ENCODE measurements at regions not wholly inside any gene's neighbourhood (a gene's known extent, or its start where the extent isn't known, plus 50 kb on each side); places are given as distances from the start of the nearest gene placed in this dataset.
"Not testable (repeated sequence)": the region's sequence is repeated elsewhere in the genome, so short reads cannot be mapped to it uniquely, and the experiment has no call there.

DNA sequence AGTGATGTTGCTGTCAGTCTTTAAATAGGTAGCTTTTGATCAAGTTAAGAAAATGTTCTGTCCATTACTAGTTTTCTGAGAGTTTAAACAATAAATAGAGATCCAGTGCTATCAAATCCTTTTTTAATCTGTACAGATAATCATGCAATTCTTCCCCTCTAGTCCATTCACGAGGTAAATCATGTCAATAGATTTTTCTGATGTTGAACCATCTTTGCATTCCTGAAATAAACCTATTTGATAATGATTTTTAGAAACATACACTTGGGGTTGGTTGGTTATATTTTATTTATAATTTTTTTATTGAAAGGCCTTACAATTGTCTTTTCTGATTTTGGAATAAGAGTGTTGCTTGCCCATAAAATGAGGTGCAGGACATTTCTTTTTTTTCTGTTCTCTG lies 95.0 kb downstream of the FAM53A start:
- DNase-seq (ENCODE audit: low spot score): peak; percentile 25

DNA sequence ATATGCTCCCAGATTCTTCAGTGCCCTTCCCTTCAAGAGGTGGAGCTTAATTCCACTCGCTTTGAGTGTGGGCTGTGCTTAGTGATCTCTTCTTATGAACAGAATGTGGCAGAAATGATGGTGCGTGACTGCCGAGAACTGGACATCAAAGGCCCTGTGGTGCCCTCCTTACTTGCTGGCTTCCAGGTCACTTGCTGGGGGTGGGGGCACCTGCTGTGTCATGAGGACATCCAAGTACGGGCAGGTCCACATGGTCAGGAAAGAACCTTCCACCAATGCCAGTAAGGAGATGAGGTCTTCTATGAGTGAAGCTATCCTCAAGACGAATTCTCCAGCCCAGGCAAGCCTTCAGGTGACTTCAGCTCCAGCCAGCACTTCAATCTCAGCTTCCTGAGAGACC lies 95.8 kb downstream of the FAM53A start:
- no peak for DNase-seq (ENCODE audit: low spot score)

- DNase-seq (ENCODE audit: low spot score): no peak
Measured at GRCh38 chr4:1584498-1584897, 99.6 kb downstream of the FAM53A start.

GRCh38 chr4:1583859-1584258 lies 100.3 kb downstream of the FAM53A start:
- no peak for DNase-seq (ENCODE audit: low spot score)

GRCh38 chr4:1583051-1583785 lies 100.9 kb downstream of the FAM53A start:
- DNase-seq (ENCODE audit: low spot score): no peak

DNA sequence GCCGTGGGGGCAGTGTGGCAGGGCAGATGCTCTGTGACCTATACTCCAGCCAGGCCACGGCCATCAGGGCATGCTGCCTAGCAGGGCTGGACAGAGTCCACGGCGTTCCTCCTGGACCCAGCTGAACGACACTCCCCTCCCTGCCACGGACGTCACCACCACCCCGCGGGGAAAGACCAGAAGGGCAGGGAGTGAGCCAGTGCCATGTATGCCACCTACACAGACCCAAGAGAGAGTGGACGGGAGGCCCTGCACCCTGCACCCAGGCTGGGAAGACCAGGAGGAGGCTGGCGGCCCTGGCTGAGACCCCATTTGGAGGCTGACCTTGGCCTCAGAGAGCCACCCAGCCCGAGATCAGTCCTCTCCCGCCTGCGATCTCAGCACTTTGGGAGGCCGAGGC lies 101.9 kb downstream of the FAM53A start:
- no peak for DNase-seq (ENCODE audit: low spot score)

DNA sequence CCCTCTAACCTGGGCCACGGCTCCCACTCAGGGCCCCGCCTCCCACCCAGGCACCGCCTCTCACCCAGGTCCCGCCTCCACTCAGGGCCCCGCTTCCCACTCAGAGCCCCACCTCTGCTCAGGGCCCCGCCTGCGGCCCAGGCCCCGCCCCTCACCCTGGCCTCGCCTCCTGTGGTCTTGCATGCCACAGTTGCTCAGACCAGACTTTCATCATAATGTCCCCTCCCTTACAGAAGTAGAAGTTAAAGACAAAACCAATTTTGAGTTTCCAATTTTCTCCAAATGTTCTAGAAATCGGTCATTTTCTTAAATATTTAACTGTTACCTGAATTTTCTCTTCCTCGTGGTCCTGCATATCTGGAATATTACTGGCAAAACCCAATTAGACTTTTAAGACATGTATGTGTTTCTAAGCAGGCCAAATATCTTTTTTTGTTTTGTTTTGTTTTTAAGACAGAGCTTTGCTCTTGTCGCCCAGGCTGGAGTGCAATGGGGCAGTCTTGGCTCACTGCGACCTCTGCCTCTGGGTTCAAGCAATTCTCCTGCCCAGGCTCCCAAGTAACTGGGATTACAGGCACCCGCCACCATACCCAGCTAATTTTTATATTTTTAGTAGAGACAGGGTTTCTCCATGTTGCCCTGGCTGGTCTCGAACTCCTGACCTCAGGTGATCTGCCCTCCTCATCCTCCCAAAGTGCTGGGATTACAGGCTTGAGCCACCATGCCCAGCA lies 102.8 kb downstream of the FAM53A start:
- DNase-seq (ENCODE audit: low spot score): peak; percentile 91

- not testable (repeated sequence) for DNase-seq (ENCODE audit: low spot score)
Measured at GRCh38 chr4:1580692-1581012, 103.5 kb downstream of the FAM53A start.

DNA sequence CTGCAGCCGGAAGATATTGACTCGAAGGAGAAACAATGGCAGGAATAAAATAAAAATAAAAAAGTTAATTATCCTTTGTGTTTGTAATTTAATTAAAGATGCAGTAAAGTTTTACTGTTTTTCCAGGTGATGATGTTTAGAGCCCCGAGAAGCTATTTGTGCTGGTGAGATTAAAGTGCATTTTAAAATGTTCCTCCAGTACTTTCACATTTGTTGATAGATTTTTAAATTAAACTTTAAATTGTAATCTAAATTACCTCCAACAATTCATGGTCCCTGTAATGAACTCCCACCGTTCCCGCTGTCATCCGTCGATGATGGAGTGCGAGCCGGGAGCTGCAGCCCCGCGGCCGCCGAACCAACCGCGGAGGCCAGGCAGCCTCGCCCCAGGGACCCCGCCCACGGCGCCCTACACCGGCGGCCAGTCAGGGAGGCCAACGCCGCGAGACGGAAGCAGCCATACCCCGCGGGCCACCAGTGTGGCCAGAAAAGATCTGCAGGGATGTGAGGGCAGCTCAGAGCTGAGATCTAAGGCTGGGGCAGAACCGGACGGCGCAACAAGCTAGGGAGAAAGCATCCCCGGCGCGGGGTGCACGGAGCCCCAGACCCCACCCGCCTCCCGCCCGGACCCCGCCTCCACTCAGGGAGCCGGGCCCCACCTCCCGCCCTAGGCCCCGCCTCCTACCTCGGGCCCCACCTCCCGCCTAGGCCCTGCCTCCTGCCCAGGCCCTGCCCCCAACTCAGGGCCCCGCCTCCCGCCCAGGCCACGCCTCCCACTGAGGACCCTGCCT lies 104.0 kb downstream of the FAM53A start:
- peak; percentile 91 for DNase-seq (ENCODE audit: low spot score)

DNA sequence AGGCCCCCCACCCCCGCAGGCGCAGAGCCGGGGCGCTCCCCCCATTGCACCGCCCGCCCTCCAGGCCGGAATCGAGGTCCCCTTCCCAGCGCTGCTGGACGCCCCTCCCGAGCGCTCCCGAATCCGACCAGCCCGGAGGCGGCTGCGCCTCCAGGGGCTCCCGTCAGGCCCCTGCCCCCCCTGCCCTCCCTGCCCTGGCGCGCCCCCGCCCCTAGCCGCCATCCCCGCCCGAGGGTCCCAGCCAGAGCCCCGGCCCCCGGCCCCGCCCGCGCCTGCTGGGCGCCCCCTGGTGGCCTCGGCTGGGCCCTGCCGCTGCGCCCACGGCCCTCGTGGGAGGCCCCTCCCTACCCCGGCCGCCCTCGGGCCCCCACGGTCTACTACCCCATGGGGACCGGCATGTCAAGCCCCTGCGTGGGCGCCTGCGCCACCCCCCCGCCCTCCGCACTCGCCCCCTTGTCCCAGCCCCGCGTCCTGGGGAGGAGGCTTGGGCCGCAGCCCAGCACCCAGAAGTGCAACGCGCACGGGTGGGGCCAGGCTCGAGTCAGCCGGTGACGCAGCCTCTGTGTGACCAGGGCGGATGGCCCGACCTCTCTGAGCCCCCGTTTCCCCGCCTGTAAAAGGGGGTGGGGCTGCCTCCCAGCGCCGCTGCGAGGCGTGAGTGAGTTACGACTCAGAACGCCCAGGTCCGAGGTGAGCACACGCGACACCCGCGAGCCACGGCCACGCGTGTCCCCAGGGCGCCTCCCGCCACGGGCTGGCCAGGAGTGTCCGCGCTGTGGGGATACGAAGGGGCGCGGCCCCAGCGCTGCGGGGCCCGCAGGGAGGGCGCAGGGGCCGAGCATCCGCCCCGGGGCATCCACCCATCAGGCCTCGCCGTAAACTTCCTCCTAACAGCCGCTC lies 104.9 kb downstream of the FAM53A start:
- DNase-seq (ENCODE audit: low spot score): peak; percentile 83

- no peak for DNase-seq (ENCODE audit: low spot score)
Measured at GRCh38 chr4:1578251-1578773, 105.8 kb downstream of the FAM53A start.

GRCh38 chr4:1577822-1578217 lies 106.3 kb downstream of the FAM53A start:
- DNase-seq (ENCODE audit: low spot score): no peak

DNA sequence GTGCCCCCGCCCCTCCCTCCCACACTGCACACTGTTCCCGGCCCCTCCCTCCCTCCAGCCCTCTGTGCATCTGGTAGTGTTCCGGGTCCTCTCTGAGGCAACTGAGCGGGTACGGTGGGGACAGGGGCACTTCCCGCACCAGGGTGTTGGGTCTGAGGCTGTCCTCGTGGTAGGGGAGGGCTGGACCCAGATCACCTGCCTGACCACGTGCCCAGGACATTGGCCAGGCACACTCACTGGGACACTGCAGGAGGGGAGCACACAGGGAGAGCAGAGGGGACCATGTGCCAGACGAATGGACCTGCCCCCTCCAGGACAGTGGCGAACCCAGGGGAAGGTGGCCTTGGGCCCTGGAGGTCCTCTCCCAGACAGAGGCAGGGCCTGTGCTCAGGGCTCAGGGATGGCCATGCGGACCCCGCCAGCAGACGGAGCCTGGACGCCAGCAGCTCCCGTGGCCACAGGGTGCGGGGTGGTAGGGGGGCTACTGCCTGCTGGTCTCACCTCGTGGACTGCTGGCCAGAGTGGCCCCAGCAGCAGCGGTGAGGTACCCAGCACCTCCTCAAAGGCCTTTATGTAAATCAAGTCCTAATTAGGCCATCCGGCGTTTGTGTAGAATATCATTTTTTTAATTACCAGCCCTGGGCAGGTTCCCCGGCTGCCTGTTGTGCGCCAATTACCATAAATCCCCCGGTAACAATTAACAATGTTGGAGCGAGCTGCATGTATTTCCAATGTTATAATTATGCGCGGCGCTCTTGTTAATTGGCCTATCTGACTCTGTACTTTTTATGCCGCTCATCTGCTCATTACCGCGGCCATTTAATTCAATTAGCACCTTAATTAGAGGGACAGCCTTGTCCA lies 106.9 kb downstream of the FAM53A start:
- DNase-seq (ENCODE audit: low spot score): no peak

DNA sequence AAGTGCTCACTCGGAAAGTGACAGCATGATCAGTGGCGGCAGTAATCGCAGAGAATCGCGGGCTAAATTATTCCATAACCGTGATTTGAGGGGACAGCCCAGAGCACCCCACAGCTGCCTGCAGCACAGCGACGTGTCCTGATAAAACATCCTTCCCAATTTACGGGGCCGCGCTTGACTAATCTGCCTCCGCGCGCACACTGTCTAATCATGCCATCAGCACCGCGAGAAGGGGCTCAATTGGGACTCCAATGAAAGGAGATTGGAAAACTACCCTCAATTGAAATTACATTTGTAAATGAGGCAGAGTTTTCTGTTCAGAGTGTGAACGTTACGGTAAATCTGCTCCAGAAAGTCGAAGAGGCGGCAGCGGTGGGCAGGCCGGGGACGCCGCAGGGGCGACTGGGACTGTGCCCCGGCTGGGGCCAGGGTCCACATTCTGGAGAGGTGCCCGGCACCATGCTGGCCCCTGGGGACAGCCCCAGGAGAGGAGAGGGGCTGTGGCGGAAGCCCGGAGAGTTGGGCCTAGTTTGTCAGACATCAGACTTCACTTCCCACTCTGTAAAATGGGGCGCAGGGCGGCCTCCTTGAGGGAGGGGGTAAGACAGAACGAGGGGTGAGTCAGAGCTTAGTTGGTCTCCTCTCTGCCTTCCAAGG lies 107.7 kb downstream of the FAM53A start:
- DNase-seq (ENCODE audit: low spot score): no peak

DNA sequence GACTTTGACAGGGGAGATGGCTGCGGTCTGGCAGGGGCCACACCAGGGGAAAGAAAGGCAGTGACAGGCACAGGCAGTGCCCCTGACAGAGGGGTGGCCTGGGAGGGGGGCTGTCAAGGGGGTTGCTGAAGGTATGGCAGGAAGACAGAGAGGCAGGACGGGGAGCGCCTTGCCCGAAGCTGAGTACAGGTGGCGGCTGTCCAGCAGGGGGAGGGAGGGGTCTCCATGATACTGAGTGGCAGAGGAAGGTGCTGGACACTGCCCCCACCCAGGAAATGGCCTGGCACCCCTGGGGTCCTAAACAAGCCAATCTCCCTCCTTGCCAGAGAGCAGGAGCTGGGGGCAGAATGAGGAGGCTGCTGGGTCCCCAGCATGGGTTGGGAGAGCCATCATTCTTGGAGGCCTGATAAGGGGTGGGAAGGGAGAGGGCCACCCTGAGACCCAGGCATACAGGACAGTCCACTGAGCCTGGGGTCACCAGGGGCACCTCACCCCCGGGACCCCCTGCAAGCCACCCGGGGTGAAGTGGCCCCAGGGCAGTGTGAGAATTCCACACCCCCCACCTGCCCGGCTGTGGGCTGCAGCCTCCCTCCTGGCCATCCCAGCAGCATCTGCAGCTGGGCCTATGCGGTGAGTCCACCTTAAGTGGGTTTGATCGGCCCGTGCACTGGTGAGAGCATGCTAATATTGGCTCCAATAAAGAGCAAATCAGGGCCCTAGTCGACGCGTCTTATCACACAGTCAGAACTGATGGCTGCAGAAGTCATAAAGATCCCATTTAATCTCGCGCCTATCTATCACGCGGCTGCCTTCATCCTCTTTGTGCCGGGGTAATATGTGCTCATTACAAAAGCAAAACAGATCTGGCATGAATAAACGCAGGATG lies 108.5 kb downstream of the FAM53A start:
- no peak for DNase-seq (ENCODE audit: low spot score)

- no peak for DNase-seq (ENCODE audit: low spot score)
Measured at GRCh38 chr4:1574601-1575417, 109.3 kb downstream of the FAM53A start.

GRCh38 chr4:1573830-1574459 lies 110.2 kb downstream of the FAM53A start:
- no peak for DNase-seq (ENCODE audit: low spot score)

Measured in hematopoietic multipotent progenitor cell treated with erythropoietin and hydrocortisone succinate and interleukin-3 and kit ligand, for 15 days (in vitro differentiated cells).